ENCODE measurements at regions not wholly inside any gene's neighbourhood (a gene's known extent, or its start where the extent isn't known, plus 50 kb on each side); places are given as distances from the start of the nearest gene placed in this dataset.

DNA sequence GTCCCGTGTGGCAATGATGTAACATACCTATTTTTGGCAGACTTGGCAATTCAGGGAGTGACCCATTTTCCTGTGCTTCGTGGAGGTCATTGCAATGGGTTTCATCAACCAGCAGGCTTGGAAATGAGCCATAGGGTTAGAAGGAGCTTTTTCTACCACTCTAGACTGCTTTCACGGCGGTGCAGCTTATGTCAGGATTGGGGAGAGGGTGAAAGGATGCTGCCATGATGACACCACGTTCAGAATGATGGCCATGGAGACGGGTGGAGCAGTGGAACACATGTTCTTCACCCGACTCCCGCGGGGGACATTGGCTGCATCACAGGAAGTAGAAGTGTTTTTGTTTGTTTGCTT lies 220.2 kb downstream of the EMX2 start (continued):
- TF ChIP-seq, protein P1, sequence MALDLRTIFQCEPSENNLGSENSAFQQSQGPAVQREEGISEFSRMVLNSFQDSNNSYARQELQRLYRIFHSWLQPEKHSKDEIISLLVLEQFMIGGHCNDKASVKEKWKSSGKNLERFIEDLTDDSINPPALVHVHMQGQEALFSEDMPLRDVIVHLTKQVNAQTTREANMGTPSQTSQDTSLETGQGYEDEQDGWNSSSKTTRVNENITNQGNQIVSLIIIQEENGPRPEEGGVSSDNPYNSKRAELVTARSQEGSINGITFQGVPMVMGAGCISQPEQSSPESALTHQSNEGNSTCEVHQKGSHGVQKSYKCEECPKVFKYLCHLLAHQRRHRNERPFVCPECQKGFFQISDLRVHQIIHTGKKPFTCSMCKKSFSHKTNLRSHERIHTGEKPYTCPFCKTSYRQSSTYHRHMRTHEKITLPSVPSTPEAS (tag by site-specific recombination; IDR thresholded peaks at IDR 0.05) = peak; percentile 48; the same call in 1 of the 2 replicates
- TF ChIP-seq ZNF707 (tag by site-specific recombination; IDR thresholded peaks at IDR 0.05) (no peak), ZNF48 (tag by site-specific recombination; IDR thresholded peaks at IDR 0.05) (no peak), ZNF37A (tag by site-specific recombination; IDR thresholded peaks at IDR 0.05) (no peak), ZNF239 (tag by site-specific recombination; IDR thresholded peaks at IDR 0.05) (no peak), ZNF629 (tag by site-specific recombination; IDR thresholded peaks at IDR 0.05) (0 out of 2 replicates have a peak, but pooled peaks have one; percentile 19), ZNF610 (tag by site-specific recombination; IDR thresholded peaks at IDR 0.05; ENCODE audit: borderline replicate concordance) (no peak), FEZF1 (tag by site-specific recombination; IDR thresholded peaks at IDR 0.05) (no peak; the same call in none of the 2 replicates), ZNF747 (tag by site-specific recombination; IDR thresholded peaks at IDR 0.05) (no peak), ZNF510 (tag by site-specific recombination; IDR thresholded peaks at IDR 0.05; ENCODE audit: insufficient replicate concordance) (no peak), ZNF416 (tag by site-specific recombination; IDR thresholded peaks at IDR 0.05) (no peak), TRIM28 (IDR thresholded peaks at IDR 0.05; ENCODE audit: borderline replicate concordance, low read length) (no peak), ZNF202 (tag by site-specific recombination; IDR thresholded peaks at IDR 0.05; ENCODE audit: borderline replicate concordance) (no peak), ZNF792 (tag by site-specific recombination; IDR thresholded peaks at IDR 0.05) (no peak), ZBTB17 (tag by site-specific recombination; IDR thresholded peaks at IDR 0.05) (peak; percentile 73), ZNF530 (tag by site-specific recombination; IDR thresholded peaks at IDR 0.05; ENCODE audit: low read depth) (no peak)

DNA sequence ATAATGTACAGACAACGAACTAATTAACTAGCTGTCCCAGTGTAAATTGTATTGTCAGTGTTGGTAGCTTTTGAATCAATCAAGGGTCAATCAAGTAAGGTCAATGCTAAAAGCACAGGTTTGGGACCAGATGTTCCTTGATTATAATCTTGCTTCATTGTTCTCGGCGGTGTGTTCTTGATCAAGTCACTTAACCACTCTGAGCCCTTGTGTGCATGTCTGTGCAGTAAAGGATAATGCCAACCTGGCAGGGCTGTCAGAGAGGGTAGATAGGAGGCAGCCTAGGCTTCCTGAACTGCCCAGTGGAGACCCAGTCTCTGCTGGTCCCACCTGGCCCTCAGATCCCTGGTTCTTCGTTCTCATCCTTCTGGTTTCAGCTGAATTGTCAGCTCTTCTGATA lies 221.0 kb downstream of the EMX2 start:
- CTCF ChIA-PET = interaction anchor here (0.6 to 1.5 kb wide), 6 partner anchors 12 to 268 kb away, joined by 3 to 5 read pairs (median 3); no protein-coding TSS in a partner anchor
- Histone ChIP-seq H3K36me3 (ENCODE audit: control insufficient read depth in 2 of 2, insufficient read depth in 1 of 2, low read length in 2 of 2) (no peaks in the 10 kb centered on the region), H3K27ac (ENCODE audit: extremely low read depth, low read depth, low read length) (no peak overlapping the region), H3K4me3 (ENCODE audit: low read depth, low read length) (no peak overlapping the region), H3K4me1 (ENCODE audit: control insufficient read depth, insufficient read depth, low read length) (no peaks in the 10 kb centered on the region), H3K9me3 (ENCODE audit: control insufficient read depth, insufficient read depth, low read depth, low read length) (no peaks in the 10 kb centered on the region)
- POLR2A ChIA-PET = no interaction called here
- TF ChIP-seq KLF7 (tag by site-specific recombination; IDR thresholded peaks at IDR 0.05; ENCODE audit: borderline replicate concordance) (no peak), ZNF768 (tag by site-specific recombination; IDR thresholded peaks at IDR 0.05) (0 out of 2 replicates have a peak, but pooled peaks have one; percentile 46), ZNF561 (tag by site-specific recombination; IDR thresholded peaks at IDR 0.05; ENCODE audit: borderline replicate concordance) (0 out of 2 replicates have a peak, but pooled peaks have one; percentile 18)
- TF ChIP-seq, protein P2, sequence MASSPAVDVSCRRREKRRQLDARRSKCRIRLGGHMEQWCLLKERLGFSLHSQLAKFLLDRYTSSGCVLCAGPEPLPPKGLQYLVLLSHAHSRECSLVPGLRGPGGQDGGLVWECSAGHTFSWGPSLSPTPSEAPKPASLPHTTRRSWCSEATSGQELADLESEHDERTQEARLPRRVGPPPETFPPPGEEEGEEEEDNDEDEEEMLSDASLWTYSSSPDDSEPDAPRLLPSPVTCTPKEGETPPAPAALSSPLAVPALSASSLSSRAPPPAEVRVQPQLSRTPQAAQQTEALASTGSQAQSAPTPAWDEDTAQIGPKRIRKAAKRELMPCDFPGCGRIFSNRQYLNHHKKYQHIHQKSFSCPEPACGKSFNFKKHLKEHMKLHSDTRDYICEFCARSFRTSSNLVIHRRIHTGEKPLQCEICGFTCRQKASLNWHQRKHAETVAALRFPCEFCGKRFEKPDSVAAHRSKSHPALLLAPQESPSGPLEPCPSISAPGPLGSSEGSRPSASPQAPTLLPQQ (tag by site-specific recombination; IDR thresholded peaks at IDR 0.05) = 0 out of 2 replicates have a peak, but pooled peaks have one; percentile 19

DNA sequence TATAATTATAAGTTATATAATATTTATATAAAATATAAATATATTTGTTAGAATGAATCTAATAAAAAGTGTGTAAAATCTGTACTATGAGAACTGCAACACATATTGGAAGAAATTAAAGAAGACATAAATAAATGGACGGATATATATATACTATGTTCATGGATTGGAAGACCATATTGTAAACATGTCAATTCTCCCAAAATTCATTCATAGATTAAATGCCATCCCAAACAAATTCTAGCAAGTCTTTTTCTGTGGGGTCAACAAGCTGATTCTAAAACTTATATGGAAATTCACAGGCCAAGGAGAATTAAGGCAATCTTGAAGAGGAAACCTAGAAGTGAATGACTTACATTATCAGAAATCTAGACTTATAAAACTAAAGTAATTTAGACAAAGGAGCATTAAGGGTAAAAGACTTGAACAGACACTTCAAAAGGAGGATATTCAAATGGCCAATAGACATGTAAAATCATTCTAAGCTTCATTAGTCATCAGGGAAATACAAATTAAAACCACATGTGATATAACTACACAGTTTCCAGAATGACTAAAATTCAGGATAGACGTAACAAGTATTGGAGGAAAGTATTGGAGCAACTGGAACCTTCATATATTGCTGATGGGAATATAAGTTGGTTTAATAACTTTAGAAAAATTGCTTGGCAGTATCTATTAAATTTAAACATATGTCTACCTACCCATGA lies 225.9 kb downstream of the EMX2 start:
- ChIA-PET CTCF (interaction anchor here (0.6 kb wide), 1 partner anchor 603 kb away, joined by 3 read pairs; no protein-coding TSS in a partner anchor), POLR2A (no interaction called here)
- Histone ChIP-seq H3K9me3 (ENCODE audit: control insufficient read depth, insufficient read depth, low read depth, low read length) (no peaks in the 10 kb centered on the region), H3K4me3 (ENCODE audit: low read depth, low read length) (no peak overlapping the region), H3K27ac (ENCODE audit: extremely low read depth, low read depth, low read length) (no peak overlapping the region), H3K4me1 (ENCODE audit: control insufficient read depth, insufficient read depth, low read length) (no peaks in the 10 kb centered on the region), H3K36me3 (ENCODE audit: control insufficient read depth in 2 of 2, insufficient read depth in 1 of 2, low read length in 2 of 2) (no peaks in the 10 kb centered on the region)
- TF ChIP-seq, protein P3, sequence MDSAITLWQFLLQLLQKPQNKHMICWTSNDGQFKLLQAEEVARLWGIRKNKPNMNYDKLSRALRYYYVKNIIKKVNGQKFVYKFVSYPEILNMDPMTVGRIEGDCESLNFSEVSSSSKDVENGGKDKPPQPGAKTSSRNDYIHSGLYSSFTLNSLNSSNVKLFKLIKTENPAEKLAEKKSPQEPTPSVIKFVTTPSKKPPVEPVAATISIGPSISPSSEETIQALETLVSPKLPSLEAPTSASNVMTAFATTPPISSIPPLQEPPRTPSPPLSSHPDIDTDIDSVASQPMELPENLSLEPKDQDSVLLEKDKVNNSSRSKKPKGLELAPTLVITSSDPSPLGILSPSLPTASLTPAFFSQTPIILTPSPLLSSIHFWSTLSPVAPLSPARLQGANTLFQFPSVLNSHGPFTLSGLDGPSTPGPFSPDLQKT (IDR thresholded peaks at IDR 0.05; ENCODE audit: borderline replicate concordance, low read depth, low read length) = no peak
- TF ChIP-seq ZNF248 (tag by site-specific recombination; IDR thresholded peaks at IDR 0.05) (peak; percentile 94), GLIS1 (tag by site-specific recombination; IDR thresholded peaks at IDR 0.05) (no peak), OSR2 (tag by site-specific recombination; IDR thresholded peaks at IDR 0.05) (no peak)
